Glomerular visceral epithelial cell (primary cell): ENCODE measurements at regions not wholly inside any gene's neighbourhood (a gene's known extent, or its start where the extent isn't known, plus 50 kb on each side); places are given as distances from the start of the nearest gene placed in this dataset.
"Not testable (repeated sequence)": the region's sequence is repeated elsewhere in the genome, so short reads cannot be mapped to it uniquely, and the experiment has no call there.

Source experiments
- DNase-seq: peaks from one replicate; pipeline ENCODE4 v3.0.0-alpha.2; 2016; ENCODE audit errors: extremely low spot score

- no peak for DNase-seq
Observed at GRCh38 chr2:38147333-38148121, 71.6 kb upstream of the CYP1B1 start.

GRCh38 chr2:38146907-38147307 lies 71.0 kb upstream of the CYP1B1 start:
- peak; percentile 97 for DNase-seq

- DNase-seq = peak; percentile 92
Observed at GRCh38 chr2:38146275-38146906, 70.4 kb upstream of the CYP1B1 start.

- DNase-seq = no peak
Observed at GRCh38 chr2:38145236-38145635, 69.3 kb upstream of the CYP1B1 start.

GRCh38 chr2:38142627-38143026 lies 66.7 kb upstream of the CYP1B1 start:
- DNase-seq = no peak

- no peak for DNase-seq
Observed at GRCh38 chr2:38141501-38141900, 65.5 kb upstream of the CYP1B1 start.

- DNase-seq = no peak
Observed at GRCh38 chr2:38138996-38139395, 63.0 kb upstream of the CYP1B1 start.

GRCh38 chr2:38138419-38138818 lies 62.5 kb upstream of the CYP1B1 start:
- DNase-seq = no peak

GRCh38 chr2:38137958-38138357 lies 62.0 kb upstream of the CYP1B1 start:
- DNase-seq = not testable (repeated sequence)

GRCh38 chr2:38131676-38132075 lies 55.7 kb upstream of the CYP1B1 start:
- no peak for DNase-seq

GRCh38 chr2:38130876-38131275 lies 54.9 kb upstream of the CYP1B1 start:
- DNase-seq = no peak

- DNase-seq = no peak
Observed at GRCh38 chr2:38129987-38130386, 54.0 kb upstream of the CYP1B1 start.

- no peak for DNase-seq
Observed at GRCh38 chr2:38129481-38129880, 53.5 kb upstream of the CYP1B1 start.

- DNase-seq = no peak
Observed at GRCh38 chr2:38128653-38129052, 52.7 kb upstream of the CYP1B1 start.

GRCh38 chr2:38127277-38127676 lies 51.3 kb upstream of the CYP1B1 start:
- no peak for DNase-seq

- DNase-seq = no peak
Observed at GRCh38 chr2:38125842-38126241, 49.9 kb upstream of the CYP1B1 start.
